NOMO-1 treated with DMSO at 0.1 percent for 48 hours (cell line): ENCODE measurements at regions not wholly inside any gene's neighbourhood (a gene's known extent, or its start where the extent isn't known, plus 50 kb on each side); places are given as distances from the start of the nearest gene placed in this dataset.
A peak's percentile ranks its signal among the peaks of the same experiment; 100 is the strongest.
"Not testable (repeated sequence)": the region's sequence is repeated elsewhere in the genome, so short reads cannot be mapped to it uniquely, and the experiment has no call there.

Experiments
- DNase-seq: peaks from one replicate; lab custom pipeline; 2025; ENCODE audit not compliant: unreplicated experiment; lab: John Stamatoyannopoulos, UW

DNA sequence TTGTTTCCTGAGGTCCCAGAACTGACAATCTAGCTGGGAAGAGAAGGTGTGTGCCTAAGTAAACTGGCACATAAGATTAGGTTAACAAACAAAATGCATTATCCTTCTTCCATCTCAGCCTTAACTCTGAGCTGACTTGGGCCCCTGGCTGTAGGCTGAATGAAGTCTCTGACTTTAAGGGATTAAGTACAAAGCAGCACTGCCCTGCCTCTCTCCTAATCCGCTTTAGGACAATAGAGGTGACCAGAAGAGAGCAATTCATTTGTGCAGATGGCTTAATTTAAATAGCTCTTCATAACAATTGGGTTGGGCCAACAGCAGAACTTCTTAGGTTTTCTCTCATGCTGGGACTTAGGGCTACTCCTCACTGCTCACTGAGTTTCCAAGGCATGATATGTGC is 181.6 kb upstream of the SOX14 start:
- no peak for DNase-seq

DNA sequence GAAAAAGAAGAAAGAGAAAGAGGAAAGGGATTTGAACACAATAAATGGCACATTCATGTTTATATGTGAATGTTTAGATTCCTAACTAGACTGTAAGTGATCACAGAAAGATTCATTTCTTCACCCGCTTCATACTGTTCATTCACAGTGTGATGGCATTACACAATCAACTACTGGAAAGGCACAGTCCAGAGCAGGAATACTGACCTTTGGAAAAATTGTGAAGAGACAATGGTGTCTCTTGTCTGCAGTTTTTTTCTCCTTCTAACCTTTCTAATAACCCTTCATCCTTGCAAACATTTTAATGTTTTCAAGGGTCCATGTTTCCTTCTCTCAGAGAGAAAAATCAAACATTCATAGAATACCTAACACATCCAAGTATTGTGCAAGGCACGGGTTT is 180.9 kb upstream of the SOX14 start:
- DNase-seq: no peak

DNA sequence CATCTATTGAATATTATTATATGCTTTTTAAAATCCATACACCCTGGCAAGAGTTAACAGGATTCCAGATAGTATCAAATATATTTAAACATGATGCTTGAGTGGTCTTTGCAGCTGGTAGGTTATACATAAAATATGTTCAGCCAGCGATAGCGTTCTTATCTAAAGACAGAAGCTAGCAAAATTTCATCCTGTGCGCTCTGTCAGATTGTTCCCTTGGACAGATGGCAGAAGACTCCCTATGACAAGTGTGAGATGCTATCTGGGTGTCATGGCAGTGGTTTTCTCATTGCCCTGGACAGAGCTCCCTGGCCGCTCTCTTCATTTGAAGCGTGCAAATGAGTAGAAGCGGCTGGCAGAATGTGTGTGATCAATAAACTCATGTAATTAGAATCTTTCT is 175.2 kb upstream of the SOX14 start:
- DNase-seq: no peak

GRCh38 chr3:137595415-137595814 is 168.7 kb upstream of the SOX14 start:
- DNase-seq: not testable (repeated sequence)

DNA sequence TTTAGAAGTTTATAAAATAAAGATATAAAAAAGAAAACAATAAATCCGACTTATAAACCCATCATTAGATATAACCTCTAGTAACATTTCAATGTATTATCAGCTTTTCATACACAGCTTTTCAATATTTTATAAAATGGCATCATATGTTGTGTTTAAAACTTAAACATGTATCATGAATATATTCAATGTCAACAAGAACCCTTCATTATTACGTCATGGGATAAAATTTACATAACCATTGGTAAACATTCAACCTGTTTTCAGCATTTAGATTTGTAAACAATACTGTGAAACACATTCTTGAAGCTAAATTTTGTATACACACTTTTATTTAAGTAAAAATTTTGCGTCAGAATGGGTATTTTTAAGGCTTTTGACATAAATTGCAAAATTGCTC is 153.4 kb upstream of the SOX14 start:
- DNase-seq: no peak

- no peak for DNase-seq
Measured at GRCh38 chr3:137612291-137612690, 151.8 kb upstream of the SOX14 start.

- DNase-seq: no peak
Measured at GRCh38 chr3:137615659-137616418, 148.3 kb upstream of the SOX14 start.

GRCh38 chr3:137641879-137642704 is 122.0 kb upstream of the SOX14 start:
- no peak for DNase-seq

DNA sequence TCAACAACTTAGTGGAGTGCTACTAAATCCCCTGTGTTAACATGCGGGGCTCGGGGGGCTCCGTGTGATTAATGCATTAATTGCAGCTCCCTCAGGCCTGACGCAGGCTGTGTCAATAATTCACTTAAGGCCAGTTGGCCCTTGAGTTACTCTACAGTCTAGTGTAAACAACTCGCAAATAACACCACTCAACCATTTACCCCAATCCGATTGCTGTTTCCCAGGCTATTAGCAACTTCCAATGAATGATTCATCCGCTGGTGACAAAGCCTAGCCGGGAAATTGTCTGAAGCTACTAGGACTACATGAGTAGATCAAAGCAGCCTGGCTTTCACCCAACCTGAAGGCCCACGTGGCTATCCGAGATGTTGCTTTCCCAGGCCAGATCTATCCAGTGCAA is 121.3 kb upstream of the SOX14 start:
- DNase-seq: no peak

DNA sequence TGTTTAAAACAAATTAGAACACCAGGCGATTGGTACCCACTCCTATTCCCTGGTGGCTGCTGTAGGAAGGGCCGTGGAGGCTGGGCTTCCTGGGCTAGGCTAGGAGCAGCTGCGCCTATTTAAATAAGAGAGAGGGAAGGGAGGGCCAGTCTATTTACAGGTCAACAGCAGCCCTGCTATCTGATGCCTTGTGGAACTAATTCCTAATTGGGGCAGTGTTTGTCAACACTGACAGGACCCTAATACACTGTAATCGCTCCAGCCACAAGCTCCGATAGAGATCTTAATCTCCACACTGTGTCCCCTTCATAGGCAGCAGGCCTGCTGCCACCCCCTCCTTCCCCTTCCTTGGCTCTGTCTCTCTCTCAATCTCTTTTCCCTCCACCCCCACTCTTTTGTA is 116.9 kb upstream of the SOX14 start:
- no peak for DNase-seq

- no peak for DNase-seq
Measured at GRCh38 chr3:137669519-137670060, 94.5 kb upstream of the SOX14 start.

GRCh38 chr3:137687181-137687879 is 76.8 kb upstream of the SOX14 start:
- DNase-seq: no peak

DNA sequence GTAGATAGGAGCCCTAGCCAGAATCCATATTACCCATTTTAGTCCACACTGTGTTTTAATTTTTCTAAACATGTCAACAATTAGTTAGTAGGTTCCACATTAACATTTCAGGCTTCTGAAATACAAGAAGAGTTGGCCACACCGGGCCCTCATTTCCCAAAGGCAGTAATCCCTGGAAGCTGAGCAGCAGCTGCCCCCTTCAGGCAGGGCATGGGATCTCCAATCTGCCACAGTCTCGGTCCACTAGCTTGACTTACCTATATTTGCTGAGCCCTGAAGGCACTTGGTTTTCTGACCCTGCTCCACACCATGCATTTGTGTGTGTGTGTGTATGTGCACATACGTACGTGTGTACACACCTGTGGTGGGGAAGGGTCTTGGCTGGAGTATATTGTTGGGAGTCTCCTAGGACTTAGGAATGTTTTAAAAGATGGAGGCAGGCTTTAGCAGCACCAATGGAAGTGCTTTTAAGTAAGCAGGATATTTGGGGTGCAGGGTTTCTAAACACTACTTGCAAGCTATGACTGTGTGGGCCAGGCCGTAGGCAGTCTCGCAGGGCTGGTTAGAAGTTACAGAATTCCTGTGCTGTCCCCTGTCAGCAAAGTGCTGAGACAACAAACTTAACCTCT is 71.2 kb upstream of the SOX14 start:
- no peak for DNase-seq

GRCh38 chr3:137693791-137694190 is 70.3 kb upstream of the SOX14 start:
- DNase-seq: no peak

- DNase-seq: no peak
Measured at GRCh38 chr3:137694836-137695235, 69.3 kb upstream of the SOX14 start.

DNA sequence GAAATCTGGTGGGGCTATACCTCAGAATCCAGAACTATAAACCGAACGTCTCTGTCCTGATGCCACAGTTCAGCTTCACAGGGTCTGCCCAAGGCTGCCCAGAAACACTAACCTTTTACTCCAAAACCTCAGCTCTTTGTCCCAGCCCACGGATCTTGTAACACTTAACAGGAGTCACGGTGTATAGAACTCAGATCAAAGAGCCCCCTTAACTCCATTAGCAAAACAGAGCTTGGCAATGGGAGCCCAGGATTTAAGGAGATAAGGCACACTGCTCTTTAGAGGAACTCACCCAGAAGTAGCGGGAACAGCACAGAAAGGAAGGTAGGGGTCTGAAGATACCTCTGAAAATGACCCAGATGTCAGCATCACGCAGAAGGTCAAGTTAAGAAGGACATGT is 68.8 kb upstream of the SOX14 start:
- no peak for DNase-seq

DNA sequence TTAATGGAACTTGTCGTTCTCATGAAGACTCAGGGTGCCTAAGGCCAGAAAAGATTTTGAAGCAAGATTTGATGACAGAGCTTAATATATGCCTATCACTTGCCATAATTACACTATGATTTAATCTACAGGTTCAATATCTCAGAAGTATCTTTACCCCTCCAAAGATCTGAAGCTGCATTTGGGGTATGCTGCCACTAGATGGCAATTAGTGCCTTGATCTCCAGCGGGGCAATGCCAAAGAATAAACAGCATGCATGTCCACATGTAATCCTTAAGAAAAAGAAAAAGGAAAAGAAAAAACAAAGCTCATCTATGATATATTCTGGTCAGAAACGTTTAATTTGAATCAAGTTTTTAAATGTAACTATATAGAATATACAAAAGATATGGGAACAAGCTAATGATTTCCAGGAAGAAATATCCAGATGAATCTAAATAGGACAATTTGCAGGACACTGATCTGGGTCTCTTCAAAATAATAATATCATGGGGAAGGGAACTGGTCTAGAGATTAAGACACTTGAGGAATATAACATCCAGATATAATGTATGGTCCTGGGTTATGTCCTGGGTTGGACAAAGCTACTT is 55.0 kb upstream of the SOX14 start:
- DNase-seq: peak; percentile 4

DNA sequence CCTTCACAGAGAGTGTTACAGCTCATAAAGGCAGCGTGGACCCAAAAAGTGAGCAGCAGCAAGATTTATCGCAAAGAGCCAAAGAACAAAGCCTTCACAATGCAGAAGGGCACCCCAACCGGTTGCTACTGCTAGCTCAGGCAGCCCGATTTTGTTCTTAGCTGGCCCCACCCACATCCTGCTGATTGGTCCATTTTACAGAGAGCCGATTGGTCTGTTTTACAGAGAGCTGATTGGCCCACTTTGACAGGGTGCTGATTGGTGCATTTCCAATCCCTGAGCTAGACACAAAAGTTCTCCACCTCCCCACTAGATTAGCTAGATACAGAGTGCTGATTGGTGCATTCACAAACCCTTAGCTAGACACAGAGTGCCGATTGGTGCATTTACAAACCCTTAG is 50.1 kb upstream of the SOX14 start:
- not testable (repeated sequence) for DNase-seq
